Smooth muscle cell (in vitro differentiated cells): ENCODE measurements at regions not wholly inside any gene's neighbourhood (a gene's known extent, or its start where the extent isn't known, plus 50 kb on each side); places are given as distances from the start of the nearest gene placed in this dataset.

Experiments
- DNase-seq: peaks from one replicate; lab custom pipeline; 2025; ENCODE audit not compliant: unreplicated experiment; lab: John Stamatoyannopoulos, UW
- H2AFZ ChIP-seq: fragments of 200-600 bp; sonication (generic); 2 replicates; pipeline ENCODE4 v1.6.0; 2016; ENCODE audit warnings: antibody characterized with exemption, low read depth, mild to moderate bottlenecking
- H3F3A ChIP-seq: fragments of 200-600 bp; sonication (generic); 2 replicates; pipeline ENCODE4 v1.6.0; 2017; ENCODE audit warnings: antibody characterized with exemption, low read depth
- H3K27ac ChIP-seq: fragments of 200-600 bp; sonication (generic); 2 replicates; pipeline ENCODE4 v1.5.1; 2016; ENCODE audit warnings: low read depth, mild to moderate bottlenecking
- H3K27me3 ChIP-seq: fragments of 200-600 bp; sonication (generic); 2 replicates; pipeline ENCODE4 v1.6.1; 2016; ENCODE audit warnings: low read depth, mild to moderate bottlenecking
- H3K36me3 ChIP-seq: fragments of 200-600 bp; sonication (generic); 2 replicates; pipeline ENCODE4 v1.5.1; 2016; ENCODE audit warnings: low read depth
- H3K4me1 ChIP-seq: fragments of 200-600 bp; sonication (generic); 2 replicates; pipeline ENCODE4 v1.5.1; 2016; ENCODE audit warnings: low read depth
- H3K4me2 ChIP-seq: fragments of 200-600 bp; sonication (generic); 2 replicates; pipeline ENCODE4 v1.6.0; 2016; ENCODE audit warnings: mild to moderate bottlenecking
- H3K4me3 ChIP-seq: fragments of 200-600 bp; sonication (generic); 2 replicates; pipeline ENCODE4 v1.5.1; 2016; ENCODE audit warnings: mild to moderate bottlenecking
- H3K79me2 ChIP-seq: fragments of 200-600 bp; sonication (generic); 2 replicates; pipeline ENCODE4 v1.6.0; 2016; ENCODE audit warnings: low read depth, mild to moderate bottlenecking
- H3K9ac ChIP-seq: fragments of 200-600 bp; sonication (generic); 2 replicates; pipeline ENCODE4 v1.6.0; 2016; ENCODE audit warnings: low read depth
- H3K9me3 ChIP-seq: fragments of 200-600 bp; sonication (generic); replicated peaks from 2 replicates; pipeline ENCODE4 v1.5.1; 2016; ENCODE audit warnings: low read depth
- H4K20me1 ChIP-seq: fragments of 200-600 bp; sonication (generic); 2 replicates; pipeline ENCODE4 v1.6.0; 2016; ENCODE audit warnings: low read depth
- CTCF ChIP-seq: fragments of 200-600 bp; sonication (generic); IDR thresholded peaks from 2 replicates; pipeline ENCODE4 v1.5.1; 2017; ENCODE audit warnings: borderline replicate concordance, mild to moderate bottlenecking, antibody characterized with exemption; ENCODE audit not compliant: insufficient read depth, poor library complexity, severe bottlenecking
- WGBS: methylation state at CpG from one replicate; pipeline ENCODE4 v1.1.7; 2016; ENCODE audit warnings: low lambda C conversion rate; 5-methylcytosine and 5-hydroxymethylcytosine counted together

GRCh38 chr9:85156652-85157051 lies 487.1 kb downstream of the NTRK2 start:
- no peaks in the 10 kb centered on the region for H3K79me2 ChIP-seq
- no peaks in the 10 kb centered on the region for H4K20me1 ChIP-seq
- no peak overlapping the region for H3K4me3 ChIP-seq
- 93% methylated on average over 2 of the region's 2 CpGs for WGBS
- no peaks in the 10 kb centered on the region for H3K36me3 ChIP-seq
- H3F3A ChIP-seq, result no peaks in the 10 kb centered on the region
- no peak overlapping the region for H3K9ac ChIP-seq
- peaks cover 16% of the 10 kb centered on the region for H3K4me1 ChIP-seq
- H3K9me3 ChIP-seq, result no peaks in the 10 kb centered on the region
- no peak overlapping the region for H2AFZ ChIP-seq
- no peak for DNase-seq
- no peak for TF ChIP-seq CTCF
- H3K27ac ChIP-seq, result no peak overlapping the region
- H3K27me3 ChIP-seq, result peaks cover 6% of the 10 kb centered on the region
- no peak overlapping the region for H3K4me2 ChIP-seq

GRCh38 chr9:85155352-85155751 lies 485.8 kb downstream of the NTRK2 start:
- H3K9me3 ChIP-seq, result no peaks in the 10 kb centered on the region
- H3K4me2 ChIP-seq, result no peak overlapping the region
- no peak overlapping the region for H3K4me3 ChIP-seq
- H3K4me1 ChIP-seq, result peaks cover 16% of the 10 kb centered on the region
- H3K79me2 ChIP-seq, result no peaks in the 10 kb centered on the region
- DNase-seq, result no peak
- no peaks in the 10 kb centered on the region for H4K20me1 ChIP-seq
- no peak overlapping the region for H3K9ac ChIP-seq
- H3K36me3 ChIP-seq, result no peaks in the 10 kb centered on the region
- no peak overlapping the region for H3K27ac ChIP-seq
- TF ChIP-seq CTCF, result no peak
- H3K27me3 ChIP-seq, result peaks cover 6% of the 10 kb centered on the region
- H3F3A ChIP-seq, result no peaks in the 10 kb centered on the region
- H2AFZ ChIP-seq, result no peak overlapping the region
- WGBS, result 82% methylated on average over 2 of the region's 2 CpGs

GRCh38 chr9:85151741-85152140 lies 482.2 kb downstream of the NTRK2 start:
- H4K20me1 ChIP-seq, result no peaks in the 10 kb centered on the region
- H2AFZ ChIP-seq, result no peak overlapping the region
- no peak overlapping the region for H3K9ac ChIP-seq
- no peak overlapping the region for H3K4me2 ChIP-seq
- H3K27me3 ChIP-seq, result peaks cover 3% of the 10 kb centered on the region
- no peaks in the 10 kb centered on the region for H3F3A ChIP-seq
- peaks cover 3% of the 10 kb centered on the region for H3K4me1 ChIP-seq
- H3K27ac ChIP-seq, result no peak overlapping the region
- no peak for TF ChIP-seq CTCF
- H3K36me3 ChIP-seq, result no peaks in the 10 kb centered on the region
- no peaks in the 10 kb centered on the region for H3K79me2 ChIP-seq
- H3K4me3 ChIP-seq, result no peak overlapping the region
- no peaks in the 10 kb centered on the region for H3K9me3 ChIP-seq
- no peak for DNase-seq
- 83% methylated on average over 5 of the region's 5 CpGs for WGBS

- no peak overlapping the region for H2AFZ ChIP-seq
- H3K9ac ChIP-seq, result no peak overlapping the region
- H3K27me3 ChIP-seq, result no peaks in the 10 kb centered on the region
- H3K4me2 ChIP-seq, result no peak overlapping the region
- 41% methylated on average over 3 of the region's 3 CpGs for WGBS
- TF ChIP-seq CTCF, result no peak
- H3K27ac ChIP-seq, result no peak overlapping the region
- no peaks in the 10 kb centered on the region for H3K79me2 ChIP-seq
- H3K4me1 ChIP-seq, result no peaks in the 10 kb centered on the region
- H3K4me3 ChIP-seq, result no peak overlapping the region
- DNase-seq, result no peak
- H3K9me3 ChIP-seq, result no peaks in the 10 kb centered on the region
- H3K36me3 ChIP-seq, result no peaks in the 10 kb centered on the region
- H3F3A ChIP-seq, result no peaks in the 10 kb centered on the region
- no peaks in the 10 kb centered on the region for H4K20me1 ChIP-seq
Measured at GRCh38 chr9:85151162-85151561, 481.6 kb downstream of the NTRK2 start.
